T1000 (cell line): ENCODE measurements at regions not wholly inside any gene's neighbourhood (a gene's known extent, or its start where the extent isn't known, plus 50 kb on each side); places are given as distances from the start of the nearest gene placed in this dataset.

Experiments
- DNase-seq: peaks from one replicate; lab custom pipeline; 2025; ENCODE audit warnings: mixed read lengths; lab: John Stamatoyannopoulos, UW

- DNase-seq: no peak
These were observed 92.6 kb upstream of the CTNNB1 start for GRCh38 chr3:41106691-41107090.

- no peak for DNase-seq
These were observed 88.3 kb upstream of the CTNNB1 start for GRCh38 chr3:41111011-41111410.

DNA sequence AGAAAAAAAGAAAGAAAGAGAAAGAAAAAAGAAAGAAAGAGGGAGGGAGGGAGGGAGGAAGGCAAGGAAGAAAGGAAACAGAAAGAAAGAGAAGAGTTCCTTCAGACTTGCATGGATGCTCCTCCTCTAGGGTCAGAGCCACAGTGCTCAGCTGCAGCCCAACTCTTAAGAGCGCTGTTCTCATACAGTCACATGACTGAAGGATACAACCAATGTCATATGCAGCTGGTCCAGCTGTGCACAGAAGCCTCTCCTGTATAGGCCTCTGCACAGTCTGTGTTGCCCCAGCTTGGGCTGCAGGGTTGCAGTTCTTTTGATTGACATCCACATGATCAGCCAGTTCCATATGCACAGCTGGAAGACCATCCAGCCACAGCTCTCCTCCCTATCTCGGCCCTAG lies 86.8 kb upstream of the CTNNB1 start:
- DNase-seq: no peak

GRCh38 chr3:41115069-41115468 lies 84.2 kb upstream of the CTNNB1 start:
- DNase-seq: no peak

GRCh38 chr3:41116851-41117250 lies 82.5 kb upstream of the CTNNB1 start:
- no peak for DNase-seq

GRCh38 chr3:41117398-41117870 lies 81.9 kb upstream of the CTNNB1 start:
- DNase-seq: peak; percentile 86

GRCh38 chr3:41118461-41119390 lies 80.6 kb upstream of the CTNNB1 start:
- peak; percentile 21 for DNase-seq

DNA sequence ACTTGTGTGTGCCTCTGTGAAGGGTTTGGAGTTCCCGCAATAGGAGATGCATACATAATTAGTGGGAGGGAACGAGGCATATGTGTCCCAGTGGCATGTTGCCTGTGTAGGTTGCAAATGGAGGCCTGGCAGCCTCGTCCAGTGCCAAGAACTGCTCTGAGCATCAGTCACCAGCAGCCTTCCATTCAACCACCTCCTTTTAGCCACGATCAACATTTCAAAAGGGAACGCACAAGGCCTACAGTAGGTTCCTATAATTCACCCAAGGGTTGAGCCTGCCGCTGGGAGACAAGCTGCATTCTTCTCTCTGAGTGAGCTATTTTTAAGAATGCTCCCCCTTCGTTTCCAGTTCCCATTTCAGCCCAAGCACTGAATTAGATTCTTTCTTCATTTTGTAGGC lies 78.8 kb upstream of the CTNNB1 start:
- DNase-seq: no peak

- DNase-seq: no peak
These were observed 74.0 kb upstream of the CTNNB1 start for GRCh38 chr3:41125258-41125657.

DNA sequence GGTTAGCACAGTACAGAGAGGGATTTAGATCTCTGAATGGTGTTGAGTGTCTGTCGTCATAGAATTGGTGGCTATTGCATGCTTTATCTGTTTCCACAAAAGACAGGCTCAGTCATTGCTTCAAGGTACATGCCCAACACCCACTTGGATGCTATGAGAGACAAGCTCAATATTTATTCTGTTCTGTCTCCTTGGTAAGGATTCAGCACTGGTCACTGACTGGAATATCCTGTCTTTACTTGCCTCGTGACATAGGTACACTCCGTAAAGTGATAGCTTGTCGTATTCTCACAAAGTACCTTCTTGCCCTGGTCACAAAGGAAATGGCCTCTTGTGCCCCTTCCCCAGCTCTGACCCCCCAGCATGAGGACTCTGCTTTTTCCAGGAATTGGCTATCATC lies 72.8 kb upstream of the CTNNB1 start:
- no peak for DNase-seq

- no peak for DNase-seq
These were observed 72.3 kb upstream of the CTNNB1 start for GRCh38 chr3:41126961-41127360.

- no peak for DNase-seq
These were observed 71.9 kb upstream of the CTNNB1 start for GRCh38 chr3:41127414-41127813.

- DNase-seq: no peak
These were observed 69.6 kb upstream of the CTNNB1 start for GRCh38 chr3:41129731-41130130.

GRCh38 chr3:41131224-41131623 lies 68.1 kb upstream of the CTNNB1 start:
- DNase-seq: peak; percentile 85

- no peak for DNase-seq
These were observed 61.6 kb upstream of the CTNNB1 start for GRCh38 chr3:41137686-41138111.

GRCh38 chr3:41138146-41138545 lies 61.2 kb upstream of the CTNNB1 start:
- DNase-seq: no peak

DNA sequence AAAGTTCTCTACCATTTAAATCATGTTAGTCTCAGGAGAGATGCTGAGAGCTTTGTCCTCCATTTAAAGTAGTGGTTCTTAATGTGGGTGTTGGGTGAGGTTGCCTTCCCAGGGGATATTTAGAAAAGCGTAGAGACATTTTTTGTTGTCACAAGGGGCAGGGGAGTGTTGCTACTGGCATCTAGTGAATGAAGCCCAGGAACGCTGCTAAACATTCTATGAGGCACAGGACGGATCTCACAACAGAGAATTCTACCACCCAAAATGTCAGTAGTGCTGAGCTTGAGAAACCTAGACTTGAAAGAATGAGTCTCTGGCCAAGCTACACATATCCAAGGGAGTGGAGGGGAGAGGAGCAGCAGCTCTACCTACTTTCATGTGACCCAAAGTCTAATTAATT lies 60.7 kb upstream of the CTNNB1 start:
- DNase-seq: no peak

GRCh38 chr3:41140242-41140641 lies 59.1 kb upstream of the CTNNB1 start:
- DNase-seq: no peak

- DNase-seq: no peak
These were observed 57.7 kb upstream of the CTNNB1 start for GRCh38 chr3:41141433-41142167.

DNA sequence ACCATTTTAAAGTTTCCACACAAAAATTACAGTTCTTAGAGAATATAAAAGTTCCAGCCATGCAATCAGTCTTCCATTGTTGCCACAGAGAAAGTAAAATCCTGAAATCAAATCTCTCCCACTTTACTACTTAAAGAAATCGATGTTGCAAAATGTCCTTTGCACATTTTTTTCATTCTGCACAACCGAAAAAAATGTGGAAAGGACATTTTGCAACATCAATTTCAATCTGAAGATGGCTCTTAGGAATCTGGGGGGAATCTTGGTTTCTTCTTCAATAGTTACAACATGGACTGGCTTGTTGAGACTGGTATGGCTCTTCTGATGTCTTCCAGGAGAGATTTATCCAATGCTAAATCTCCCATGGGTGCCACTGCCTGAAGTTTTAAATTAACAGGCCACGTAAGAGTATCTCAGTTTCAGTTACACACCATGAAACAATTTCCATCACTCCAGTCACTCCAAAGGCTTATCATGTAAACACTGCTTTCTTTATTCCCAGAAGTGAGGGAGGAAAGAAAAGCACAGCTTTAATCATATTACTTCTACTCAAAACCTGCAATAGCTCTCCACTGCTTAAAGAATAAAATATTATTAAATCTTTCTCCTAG lies 55.8 kb upstream of the CTNNB1 start:
- DNase-seq: no peak

GRCh38 chr3:41144631-41145030 lies 54.7 kb upstream of the CTNNB1 start:
- DNase-seq: no peak

DNA sequence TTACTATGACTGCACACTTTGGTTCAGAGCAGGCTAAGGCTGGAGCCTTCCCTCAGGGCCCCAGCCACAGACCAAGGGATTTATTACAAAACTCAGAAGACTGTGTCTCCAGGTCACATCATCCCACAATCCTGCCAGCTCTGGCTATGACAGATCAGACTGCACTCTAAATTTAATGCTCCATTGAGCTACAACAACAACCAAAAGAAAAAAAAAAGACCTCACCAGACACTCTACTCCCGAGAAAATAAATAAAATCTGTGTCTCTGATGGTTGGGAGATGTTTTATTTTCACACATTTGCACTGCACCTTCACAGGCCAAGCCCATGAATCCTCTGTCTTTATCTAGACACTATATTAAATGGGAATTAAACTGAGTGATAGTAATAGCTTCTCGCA lies 50.8 kb upstream of the CTNNB1 start:
- no peak for DNase-seq

DNA sequence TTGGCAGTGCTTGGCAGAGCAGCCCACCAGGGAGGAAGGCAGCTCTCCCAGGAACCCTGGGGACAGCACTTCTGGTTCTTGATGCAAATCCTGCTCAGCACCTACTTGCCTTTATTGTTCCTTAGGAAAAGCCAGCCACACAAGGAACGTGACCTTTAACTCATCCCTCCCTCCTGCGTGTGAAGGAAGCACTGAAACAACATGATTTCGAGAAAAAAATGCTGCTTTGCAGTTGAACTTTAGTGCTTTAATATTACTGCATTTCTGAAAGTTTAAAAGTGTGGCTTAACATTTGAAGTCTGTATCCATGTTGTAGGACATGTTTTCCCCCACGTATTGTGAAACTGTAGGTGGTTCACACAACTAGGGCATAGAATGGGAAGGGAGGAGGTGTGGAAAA lies 50.4 kb upstream of the CTNNB1 start:
- no peak for DNase-seq
